HG03442 (cell line): ENCODE measurements at regions not wholly inside any gene's neighbourhood (a gene's known extent, or its start where the extent isn't known, plus 50 kb on each side); places are given as distances from the start of the nearest gene placed in this dataset.

Experiments used
- ATAC-seq: cut with Tn5 transposase; IDR thresholded peaks from one replicate; pipeline ENCODE4 v1.9.1; 2021; ENCODE audit warnings: mild to moderate bottlenecking, moderate library complexity; ENCODE audit not compliant: unreplicated experiment

DNA sequence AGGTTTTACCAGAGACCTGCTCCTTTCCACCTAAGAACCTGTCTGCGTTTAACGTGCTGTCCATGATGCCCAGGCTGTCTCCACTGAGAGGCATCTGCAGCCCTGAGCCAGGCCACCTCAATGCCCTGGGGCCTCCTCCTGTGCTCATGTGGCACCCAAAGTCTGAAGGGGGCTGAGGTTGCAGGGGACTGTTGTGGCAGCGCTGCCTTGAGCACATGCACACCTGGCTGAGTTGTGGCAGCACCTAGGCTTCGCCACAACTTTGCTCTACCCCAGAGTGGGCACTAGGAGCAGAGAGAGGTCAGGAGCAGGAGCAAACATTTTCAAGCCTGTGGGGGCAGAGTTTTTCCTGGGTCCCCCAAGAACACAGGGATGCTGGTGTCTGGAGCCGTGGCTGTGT, 1527.1 kb downstream of the PLA2G4A start:
- ATAC-seq, result no peak

DNA sequence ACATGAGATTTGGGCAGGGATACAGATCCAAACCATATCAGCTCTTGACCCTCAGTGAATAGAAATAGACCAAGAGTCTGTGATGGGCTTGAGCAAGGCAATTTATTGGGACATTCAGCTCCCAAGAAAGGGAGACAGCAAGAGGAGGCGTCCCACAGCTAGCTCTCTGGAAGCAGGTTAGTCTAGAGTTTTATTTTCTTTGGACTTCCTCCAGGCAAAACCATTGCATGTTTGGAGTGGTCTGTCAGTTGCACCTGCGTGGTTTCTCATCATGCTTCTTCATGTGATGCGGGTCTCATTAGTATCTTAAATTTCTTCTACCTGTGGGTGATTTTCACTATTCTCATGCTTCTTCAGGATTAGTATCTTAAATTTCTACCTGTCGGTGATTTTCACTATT, 1530.6 kb downstream of the PLA2G4A start:
- ATAC-seq, result no peak

DNA sequence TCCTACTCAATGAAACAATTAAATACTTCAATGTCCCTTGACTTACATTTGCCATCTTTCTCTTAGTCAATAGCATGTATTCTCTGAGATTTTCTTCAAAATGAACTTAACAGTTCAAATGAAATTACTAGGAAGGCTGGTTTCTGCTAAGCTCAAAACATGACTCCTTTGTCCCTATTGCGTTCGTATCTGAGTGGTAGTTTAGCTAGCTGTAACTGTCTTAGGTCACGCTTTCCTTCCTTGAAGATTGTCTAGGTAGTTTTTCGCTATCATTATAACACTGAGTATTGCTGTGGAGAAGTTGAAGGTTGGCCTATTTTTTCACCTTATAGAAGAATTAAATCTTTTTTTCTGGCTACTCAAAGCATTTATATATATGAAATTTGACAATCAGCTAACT, 1535.2 kb downstream of the PLA2G4A start:
- ATAC-seq, result no peak

DNA sequence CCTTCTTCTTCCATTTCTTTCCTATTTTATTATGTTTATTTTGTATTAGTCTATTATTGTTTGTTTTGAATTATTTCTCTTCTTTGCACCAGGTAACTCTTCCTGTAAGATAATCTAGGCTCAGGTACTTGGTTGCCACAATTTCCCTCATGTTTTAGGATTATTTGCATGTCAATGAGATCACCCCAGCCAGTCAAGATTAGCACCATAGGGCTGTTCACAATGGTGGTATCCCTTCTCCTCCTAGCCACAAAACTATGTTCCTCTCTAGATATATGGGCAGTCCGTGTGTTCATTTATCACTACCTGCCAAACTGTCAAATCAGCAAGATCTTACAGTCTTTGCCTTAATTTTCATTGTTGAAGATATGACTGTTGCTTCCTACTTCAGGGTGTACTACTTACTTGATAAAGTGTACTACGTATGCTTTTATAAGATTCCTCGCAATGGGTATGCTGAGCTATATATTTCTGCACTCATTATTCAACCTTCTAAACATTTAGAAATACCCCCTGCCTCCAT, 1536.2 kb downstream of the PLA2G4A start:
- no peak for ATAC-seq

DNA sequence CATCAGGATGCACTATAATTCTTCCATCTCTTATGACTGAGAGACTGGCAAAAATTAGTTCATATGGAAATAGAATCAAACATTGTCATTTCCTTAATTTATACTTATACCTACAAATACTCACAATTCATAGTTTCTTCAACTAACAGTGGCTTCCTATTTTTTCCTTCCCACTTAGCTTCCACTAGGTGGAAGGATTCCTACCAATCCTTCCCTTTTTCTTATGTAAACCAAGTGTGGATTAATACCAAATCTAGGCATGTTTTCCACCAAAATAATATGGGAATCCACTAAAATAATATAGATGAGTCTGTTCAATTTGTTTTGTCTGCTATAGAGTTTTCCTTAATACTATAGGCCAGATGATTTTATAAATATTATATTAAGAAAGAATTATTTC, 1537.1 kb downstream of the PLA2G4A start:
- ATAC-seq, result no peak

DNA sequence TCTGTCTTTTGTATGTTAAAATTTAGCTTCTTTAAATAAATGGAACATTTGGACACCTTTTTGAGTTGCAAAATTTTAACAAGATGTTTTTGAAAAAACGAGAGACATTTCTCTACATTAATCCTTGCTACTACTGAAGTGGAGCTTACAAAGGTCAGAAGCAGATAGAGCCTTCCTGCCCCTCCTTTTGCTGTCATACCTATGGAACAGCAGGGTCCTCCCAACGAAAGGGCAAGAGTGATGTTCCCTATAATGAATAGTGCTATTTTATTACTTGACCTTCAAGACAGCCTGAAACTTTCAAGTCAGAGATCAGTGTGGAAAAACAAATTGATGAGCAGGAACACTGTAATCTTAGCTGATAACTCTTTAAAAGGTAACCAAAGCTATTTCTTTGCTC, 1538.9 kb downstream of the PLA2G4A start:
- ATAC-seq, result no peak

DNA sequence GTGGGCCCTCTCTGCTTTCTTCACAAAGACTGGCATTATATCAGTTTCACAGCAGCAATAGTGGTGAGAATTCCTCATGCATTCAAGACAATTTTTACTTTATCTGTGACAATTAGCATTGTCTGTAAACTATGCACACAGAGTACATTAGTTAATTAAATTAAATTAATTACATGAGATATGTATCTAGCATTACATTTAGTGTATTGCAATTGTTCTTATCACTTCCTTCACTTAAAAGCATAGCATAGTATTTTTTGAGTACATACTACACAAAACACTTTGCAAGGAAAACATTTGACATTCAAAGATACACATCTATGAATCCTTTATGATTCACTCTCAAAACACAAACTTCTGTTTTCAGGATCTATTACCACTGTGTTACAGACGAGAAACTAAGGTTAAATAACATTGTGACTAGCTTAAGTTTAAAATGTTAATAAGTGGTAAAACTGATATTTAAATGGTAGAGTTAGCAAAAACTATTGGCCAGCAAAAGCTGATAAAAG, 1542.6 kb downstream of the PLA2G4A start:
- ATAC-seq, result no peak

DNA sequence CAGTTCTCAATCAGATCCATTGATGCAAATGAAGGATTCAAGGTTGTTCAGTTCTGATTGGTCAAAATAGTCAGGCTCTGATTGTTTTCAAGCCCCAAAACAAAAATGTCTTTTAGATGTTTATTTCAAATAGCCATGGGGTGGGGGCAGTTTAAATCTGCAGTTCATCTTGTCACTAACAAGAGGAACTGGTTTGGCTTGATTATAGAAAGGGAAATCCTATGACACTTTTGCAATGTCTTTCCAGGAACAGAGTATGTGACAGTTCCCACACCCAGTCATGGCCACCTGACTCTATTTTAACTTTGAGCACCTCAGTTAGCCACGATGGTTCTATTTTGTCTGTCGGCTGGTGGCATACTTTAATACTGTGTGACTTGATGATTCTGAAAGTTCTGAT, 1544.1 kb downstream of the PLA2G4A start:
- ATAC-seq, result no peak

DNA sequence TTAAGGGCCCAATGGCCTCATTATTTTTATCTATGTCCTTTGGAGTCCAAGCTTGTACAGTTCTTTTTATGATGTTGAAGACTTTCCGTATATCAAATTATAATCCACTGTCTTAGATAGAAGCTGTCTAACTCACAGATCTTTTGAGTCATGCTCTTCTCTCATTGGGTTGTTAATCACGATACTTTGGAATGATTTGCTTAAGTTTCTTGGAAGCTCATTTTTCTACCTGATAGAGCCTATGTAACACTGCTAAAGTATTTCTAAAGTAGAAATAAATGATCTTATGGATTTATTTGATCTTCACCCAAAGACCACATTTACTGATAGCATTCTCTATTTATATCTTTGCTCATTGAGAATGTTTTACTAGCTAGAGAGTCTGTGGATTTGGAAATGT, 1554.1 kb downstream of the PLA2G4A start:
- no peak for ATAC-seq

DNA sequence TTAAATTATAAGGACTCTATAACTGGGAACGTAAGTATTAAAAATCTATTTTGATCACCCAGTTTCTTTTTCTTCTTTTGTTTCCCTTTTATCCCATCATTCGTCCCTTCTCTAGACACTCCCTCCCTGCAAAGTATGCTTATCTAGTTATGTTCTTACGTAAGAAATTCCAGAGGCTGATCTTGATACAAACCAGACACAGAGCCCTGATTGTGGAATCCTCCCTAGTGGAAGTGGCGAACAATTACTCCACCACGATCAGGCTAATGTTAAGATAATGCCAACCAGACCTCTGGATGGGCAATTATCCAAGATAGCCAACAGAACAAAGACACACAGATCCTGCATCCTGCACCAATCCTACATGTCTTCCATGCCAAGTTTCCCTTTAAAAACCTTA, 1557.4 kb downstream of the PLA2G4A start:
- no peak for ATAC-seq

DNA sequence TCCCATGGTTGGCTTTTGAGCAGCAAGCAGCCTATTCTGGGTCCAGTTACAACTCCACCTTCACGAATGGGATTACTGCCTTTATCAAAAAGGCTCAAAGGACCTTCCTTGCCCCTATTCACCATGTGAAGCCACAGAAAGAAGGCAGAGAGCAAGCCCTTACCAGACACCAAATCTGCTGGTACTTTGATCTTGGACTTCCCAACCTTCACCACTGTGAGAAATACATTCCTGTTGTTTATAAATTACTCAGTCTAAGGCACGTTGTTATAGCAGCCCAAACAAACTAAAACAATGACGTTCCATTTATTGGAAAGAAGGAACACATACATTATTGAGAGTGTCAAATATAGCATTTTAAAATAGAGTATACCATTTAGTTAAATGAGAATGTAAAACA, 1557.9 kb downstream of the PLA2G4A start:
- ATAC-seq, result no peak

DNA sequence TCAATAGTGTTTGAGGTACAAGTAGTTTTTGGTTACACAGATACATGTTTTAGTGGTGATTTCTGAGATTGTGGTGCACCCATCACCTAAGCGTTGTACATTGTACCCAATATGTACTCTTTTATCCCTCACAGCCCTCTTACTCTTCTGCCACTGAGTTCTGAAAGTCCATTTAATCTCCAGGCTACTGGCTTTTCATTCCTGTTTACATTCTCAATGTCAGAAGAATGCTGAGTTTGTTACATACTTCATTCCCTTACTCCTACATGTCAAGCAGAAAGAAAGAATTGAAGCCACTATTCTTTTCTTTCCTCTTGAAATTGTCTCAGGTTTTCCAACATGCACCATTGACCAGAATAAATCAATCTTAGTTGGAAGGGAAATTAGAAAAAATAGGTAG, 1565.9 kb downstream of the PLA2G4A start:
- ATAC-seq, result no peak

DNA sequence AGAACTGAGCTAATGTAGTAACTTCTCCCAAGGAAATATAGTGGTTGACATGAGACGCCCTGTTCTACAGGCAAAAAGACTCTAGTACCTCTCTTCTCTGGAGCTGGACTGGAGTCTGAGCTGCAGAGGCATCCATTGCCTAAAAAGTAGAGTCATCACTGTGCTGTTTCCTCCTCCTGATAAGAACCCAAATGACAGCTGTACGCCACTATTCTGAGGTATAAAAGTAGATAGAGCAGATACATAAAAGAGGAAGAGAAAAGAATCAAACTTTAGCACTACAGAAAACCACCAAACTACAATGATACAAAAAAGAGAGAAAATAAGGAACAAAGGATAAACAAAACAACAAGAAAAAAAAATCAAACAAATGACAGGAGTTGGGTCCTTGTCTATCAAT, 1568.8 kb downstream of the PLA2G4A start:
- ATAC-seq, result no peak

DNA sequence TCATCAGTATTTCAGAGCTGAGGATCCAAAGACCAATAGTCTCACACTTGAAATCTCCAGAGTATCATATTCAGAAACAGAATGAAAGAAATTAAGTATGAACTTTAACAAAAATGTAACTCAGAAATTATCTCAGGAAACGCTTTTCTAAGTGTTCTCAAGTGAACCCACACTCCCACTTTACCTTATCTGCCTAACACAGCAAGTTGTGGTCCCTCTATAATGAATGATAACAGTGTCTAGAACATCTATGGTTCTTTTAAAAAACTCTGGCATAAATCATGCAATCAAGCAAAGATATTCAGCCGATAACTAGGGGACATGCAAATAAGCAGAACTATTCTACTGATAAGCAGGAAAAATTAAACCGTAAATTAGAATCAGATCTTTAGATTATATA, 1574.2 kb downstream of the PLA2G4A start:
- ATAC-seq, result no peak

DNA sequence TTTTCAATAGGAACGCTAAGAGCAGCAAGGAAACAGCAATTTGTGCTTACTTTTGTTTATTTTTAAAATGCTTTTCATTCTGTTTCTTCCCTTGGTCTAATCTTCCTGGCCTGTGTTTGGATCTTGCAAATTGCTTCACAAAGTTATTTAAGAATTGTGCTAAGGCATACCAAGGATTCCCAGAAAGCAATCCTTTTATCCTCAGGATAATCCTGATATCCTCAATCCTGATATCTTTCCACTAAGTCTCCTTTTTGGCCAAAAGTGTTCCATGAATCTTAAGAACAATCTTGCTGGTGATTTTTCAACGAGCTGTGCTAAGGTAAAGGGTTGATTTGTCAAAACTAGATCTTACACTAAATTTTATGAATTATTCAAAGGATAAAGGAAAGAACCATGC, 1577.9 kb downstream of the PLA2G4A start:
- ATAC-seq, result no peak

DNA sequence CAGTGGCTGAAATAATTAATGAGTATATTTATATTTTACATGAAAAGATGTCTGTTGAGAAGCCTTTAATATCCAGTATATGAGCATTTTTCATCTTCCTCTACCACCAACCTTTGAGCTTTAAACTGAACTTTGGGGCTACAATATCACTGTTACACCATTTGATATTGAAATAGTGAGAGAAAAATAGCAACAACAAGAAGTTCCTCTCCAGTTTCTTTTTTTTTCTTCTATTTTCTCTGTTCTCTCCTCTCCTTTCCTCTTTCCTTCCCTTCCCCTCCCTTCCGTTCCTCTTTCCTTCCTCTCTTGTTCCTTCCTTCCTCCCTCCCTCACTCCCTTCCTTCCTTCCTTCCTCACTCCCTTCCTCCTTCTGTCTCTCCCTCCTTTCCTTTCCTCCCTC, 1591.4 kb downstream of the PLA2G4A start:
- no peak for ATAC-seq

DNA sequence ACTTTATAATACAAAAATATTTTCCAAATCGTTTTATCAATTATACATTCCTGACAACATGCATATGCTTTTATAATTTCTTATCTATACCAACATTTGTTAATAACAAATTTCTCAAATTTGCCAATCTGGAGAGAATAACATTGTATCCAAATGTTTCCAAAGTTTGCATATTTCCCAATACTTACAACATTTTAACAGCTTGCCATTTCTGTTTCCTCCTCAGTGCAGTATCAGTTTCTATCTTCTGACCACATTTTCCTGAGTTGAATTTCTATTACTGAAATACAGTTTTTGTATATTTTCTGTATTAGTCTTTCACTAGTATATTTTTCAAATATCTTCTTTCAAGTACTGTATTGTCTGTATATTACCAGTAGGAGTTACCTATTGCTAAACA, 1594.3 kb downstream of the PLA2G4A start:
- no peak for ATAC-seq

DNA sequence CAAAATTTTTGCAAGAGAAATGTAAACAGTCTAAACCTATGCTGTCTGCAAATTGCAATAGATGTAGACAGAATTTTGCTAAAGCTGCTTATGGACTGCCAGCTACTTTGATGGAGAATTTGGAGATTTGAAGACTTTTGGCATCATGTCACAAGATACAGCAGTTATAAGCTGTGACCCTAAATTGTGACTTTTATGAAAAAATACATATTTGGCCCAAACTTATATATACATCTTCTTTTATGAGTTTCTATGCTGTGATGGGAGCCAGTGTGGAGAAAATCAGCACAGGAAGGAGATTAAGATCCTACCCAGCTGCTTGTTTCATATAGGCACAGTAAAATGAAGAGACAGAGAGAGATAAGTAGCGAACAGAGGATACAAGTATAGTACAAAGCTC, 1595.4 kb downstream of the PLA2G4A start:
- no peak for ATAC-seq

DNA sequence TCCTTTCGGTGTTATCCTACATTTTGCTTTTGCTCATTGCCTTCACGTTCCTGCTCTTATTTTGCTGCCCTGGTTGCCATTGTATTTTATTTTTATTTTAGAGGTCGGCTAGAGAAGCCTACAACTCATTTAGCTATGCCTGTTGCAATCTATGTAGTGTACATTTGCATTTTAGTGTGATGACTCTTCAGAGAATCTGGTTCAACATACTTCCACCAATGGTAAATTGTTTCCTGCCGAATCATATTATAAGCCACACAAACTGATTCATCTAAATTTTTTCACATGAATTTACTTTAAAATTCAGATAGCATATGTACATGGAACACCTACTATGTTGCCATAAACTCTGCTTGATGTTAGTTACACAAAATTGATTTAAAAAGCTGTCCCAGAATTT, 1596.9 kb downstream of the PLA2G4A start:
- ATAC-seq, result no peak

DNA sequence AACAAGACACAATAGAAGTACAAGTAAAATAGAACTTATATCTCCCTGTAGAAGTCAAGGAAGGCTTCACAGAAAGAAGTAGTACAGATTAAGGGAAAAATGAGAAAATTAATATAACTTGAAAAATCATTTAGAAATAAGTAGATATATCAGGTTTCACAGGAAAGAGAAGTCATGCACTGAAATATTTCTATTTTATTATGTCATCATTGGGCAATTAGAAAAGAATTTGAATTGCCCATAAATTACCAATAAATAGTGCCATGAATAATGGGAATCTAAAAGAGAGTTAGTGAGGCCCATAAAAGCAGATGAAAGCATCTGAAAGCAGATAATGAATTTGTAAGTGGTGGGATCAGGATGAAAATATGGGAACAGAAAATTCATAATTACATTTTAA, 1597.8 kb downstream of the PLA2G4A start:
- ATAC-seq, result no peak

DNA sequence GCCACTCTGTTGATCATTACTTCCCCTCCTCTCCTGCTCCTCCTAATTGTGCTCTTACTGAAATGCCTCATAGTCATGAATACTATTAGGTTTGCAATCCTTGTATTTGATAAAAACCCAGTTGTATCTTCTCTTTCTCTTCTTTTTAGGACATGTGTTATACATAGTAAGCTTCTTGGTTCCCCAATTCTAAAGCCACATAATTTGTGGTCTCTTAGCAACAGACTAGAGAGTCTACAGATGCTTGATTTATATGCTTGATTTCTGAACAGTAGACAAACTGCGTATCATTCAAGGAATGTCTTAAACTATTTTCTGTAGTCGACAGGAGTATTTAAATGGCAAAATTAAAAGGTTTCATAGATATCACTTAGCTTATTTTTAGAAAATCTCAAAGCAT, 1598.9 kb downstream of the PLA2G4A start:
- no peak for ATAC-seq

DNA sequence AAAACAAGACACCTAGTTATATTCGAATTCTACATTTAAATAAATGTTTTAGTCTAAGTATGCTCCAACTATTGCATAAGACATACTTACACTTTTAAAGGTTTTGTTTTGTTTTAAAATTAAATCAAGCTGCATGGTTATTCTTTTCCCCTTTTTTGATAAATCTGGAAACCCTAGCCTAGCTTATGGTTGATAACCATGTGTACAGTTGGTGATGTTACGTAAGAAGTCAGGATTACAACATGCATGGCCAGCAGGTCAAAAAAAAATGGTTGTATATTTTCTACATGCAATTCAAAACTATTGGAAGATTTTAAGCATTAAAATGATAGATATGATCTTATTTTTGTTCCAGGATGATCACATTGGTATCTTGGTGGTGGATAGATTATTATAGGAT, 1600.6 kb downstream of the PLA2G4A start:
- ATAC-seq, result no peak

DNA sequence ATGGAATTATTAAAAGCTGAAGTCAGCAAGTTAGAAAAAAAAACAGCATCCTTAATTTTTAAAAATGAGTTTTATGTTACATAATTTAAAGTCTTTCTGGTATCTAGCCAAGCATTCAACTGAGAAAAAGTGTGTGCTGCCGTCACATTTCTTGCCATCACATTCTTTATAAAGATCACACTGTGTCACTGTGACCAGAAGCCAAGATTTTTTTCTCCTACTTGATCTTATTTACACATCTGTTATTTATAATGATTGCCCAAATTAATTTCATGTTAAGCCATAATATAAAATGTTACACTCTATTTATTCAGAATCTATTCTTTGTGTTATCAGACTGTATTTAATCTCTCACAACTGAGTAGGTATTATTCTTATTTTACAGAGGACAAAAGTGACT, 1603.7 kb downstream of the PLA2G4A start:
- no peak for ATAC-seq

DNA sequence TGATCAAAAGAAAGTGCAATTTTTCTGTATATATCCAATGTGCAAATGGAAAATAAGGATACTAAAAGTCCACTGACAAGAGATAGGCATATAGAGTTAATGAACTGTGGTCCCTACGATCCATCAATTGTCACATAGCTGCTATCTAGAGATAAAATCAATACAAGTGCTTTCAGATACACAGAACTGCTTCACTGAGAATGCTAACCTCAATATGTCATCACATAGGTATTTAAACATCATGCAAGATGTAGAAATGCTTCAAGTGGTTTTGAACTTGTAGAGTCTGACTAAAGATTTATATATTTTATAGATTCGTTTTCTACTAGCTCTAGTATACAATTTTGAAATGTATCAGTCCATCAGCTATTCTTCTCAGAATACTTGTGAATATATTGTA, 1604.7 kb downstream of the PLA2G4A start:
- ATAC-seq, result no peak
